ENCODE measurements at regions not wholly inside any gene's neighbourhood (a gene's known extent, or its start where the extent isn't known, plus 50 kb on each side); places are given as distances from the start of the nearest gene placed in this dataset.

- no peak for FAIRE-seq
- no peak for DNase-seq (ENCODE audit: insufficient read length, low spot score)
- no peak for TF ChIP-seq POLR2A (IDR thresholded peaks at IDR 0.05; ENCODE audit: low read depth, low read length)
These were observed 445.3 kb downstream of the C3orf38 start for GRCh38 chr3:88595026-88595425.

GRCh38 chr3:88596451-88596850, 446.7 kb downstream of the C3orf38 start:
- no peak for TF ChIP-seq POLR2A (IDR thresholded peaks at IDR 0.05; ENCODE audit: low read depth, low read length)
- FAIRE-seq (no peak), DNase-seq (ENCODE audit: insufficient read length, low spot score) (no peak)

- no peak for TF ChIP-seq POLR2A (IDR thresholded peaks at IDR 0.05; ENCODE audit: low read depth, low read length)
- FAIRE-seq (no peak), DNase-seq (ENCODE audit: insufficient read length, low spot score) (no peak)
These were observed 461.1 kb downstream of the C3orf38 start for GRCh38 chr3:88610820-88611219.

- TF ChIP-seq POLR2A (IDR thresholded peaks at IDR 0.05; ENCODE audit: low read depth, low read length): no peak
- DNase-seq (ENCODE audit: insufficient read length, low spot score): no peak
- no peak for FAIRE-seq
These were observed 462.1 kb downstream of the C3orf38 start for GRCh38 chr3:88611826-88612326.

GRCh38 chr3:88616413-88616812, 466.7 kb downstream of the C3orf38 start:
- FAIRE-seq: no peak
- no peak for TF ChIP-seq POLR2A (IDR thresholded peaks at IDR 0.05; ENCODE audit: low read depth, low read length)
- no peak for DNase-seq (ENCODE audit: insufficient read length, low spot score)

GRCh38 chr3:88617283-88617682, 467.5 kb downstream of the C3orf38 start:
- TF ChIP-seq POLR2A (IDR thresholded peaks at IDR 0.05; ENCODE audit: low read depth, low read length): no peak
- DNase-seq (ENCODE audit: insufficient read length, low spot score) (no peak), FAIRE-seq (no peak)

GRCh38 chr3:88618021-88618645, 468.4 kb downstream of the C3orf38 start:
- FAIRE-seq (no peak), DNase-seq (ENCODE audit: insufficient read length, low spot score) (no peak)

GRCh38 chr3:88621586-88621985, 471.8 kb downstream of the C3orf38 start:
- no peak for FAIRE-seq

More at GRCh38 chr3:88618021-88618645, 468.4 kb downstream of the C3orf38 start:
- no peak for TF ChIP-seq POLR2A (IDR thresholded peaks at IDR 0.05; ENCODE audit: low read depth, low read length)

GRCh38 chr3:88623709-88624108, 473.9 kb downstream of the C3orf38 start:
- FAIRE-seq: no peak
- no peak for TF ChIP-seq POLR2A (IDR thresholded peaks at IDR 0.05; ENCODE audit: low read depth, low read length)
- DNase-seq (ENCODE audit: insufficient read length, low spot score): no peak

More at GRCh38 chr3:88621586-88621985, 471.8 kb downstream of the C3orf38 start:
- TF ChIP-seq POLR2A (IDR thresholded peaks at IDR 0.05; ENCODE audit: low read depth, low read length): no peak
- DNase-seq (ENCODE audit: insufficient read length, low spot score): no peak

GRCh38 chr3:88626456-88627120, 476.8 kb downstream of the C3orf38 start:
- DNase-seq (ENCODE audit: insufficient read length, low spot score): no peak
- TF ChIP-seq POLR2A (IDR thresholded peaks at IDR 0.05; ENCODE audit: low read depth, low read length): no peak
- no peak for FAIRE-seq

GRCh38 chr3:88628901-88629300, 478.5 kb upstream of the EPHA3 start:
- FAIRE-seq: no peak
- TF ChIP-seq POLR2A (IDR thresholded peaks at IDR 0.05; ENCODE audit: low read depth, low read length): no peak
- no peak for DNase-seq (ENCODE audit: insufficient read length, low spot score)

- no peak for TF ChIP-seq POLR2A (IDR thresholded peaks at IDR 0.05; ENCODE audit: low read depth, low read length)
- FAIRE-seq (no peak), DNase-seq (ENCODE audit: insufficient read length, low spot score) (no peak)
These were observed 475.2 kb upstream of the EPHA3 start for GRCh38 chr3:88632226-88632625.

GRCh38 chr3:88640581-88640980, 466.8 kb upstream of the EPHA3 start:
- DNase-seq (ENCODE audit: insufficient read length, low spot score) (no peak), FAIRE-seq (no peak)
- TF ChIP-seq POLR2A (IDR thresholded peaks at IDR 0.05; ENCODE audit: low read depth, low read length): no peak

- DNase-seq (ENCODE audit: insufficient read length, low spot score): no peak
- TF ChIP-seq POLR2A (IDR thresholded peaks at IDR 0.05; ENCODE audit: low read depth, low read length): no peak
- no peak for FAIRE-seq
These were observed 466.3 kb upstream of the EPHA3 start for GRCh38 chr3:88641033-88641604.

GRCh38 chr3:88657459-88657858, 450.0 kb upstream of the EPHA3 start:
- TF ChIP-seq POLR2A (IDR thresholded peaks at IDR 0.05; ENCODE audit: low read depth, low read length): no peak
- FAIRE-seq (no peak), DNase-seq (ENCODE audit: insufficient read length, low spot score) (no peak)
